ENCODE measurements at regions not wholly inside any gene's neighbourhood (a gene's known extent, or its start where the extent isn't known, plus 50 kb on each side); places are given as distances from the start of the nearest gene placed in this dataset.

DNA sequence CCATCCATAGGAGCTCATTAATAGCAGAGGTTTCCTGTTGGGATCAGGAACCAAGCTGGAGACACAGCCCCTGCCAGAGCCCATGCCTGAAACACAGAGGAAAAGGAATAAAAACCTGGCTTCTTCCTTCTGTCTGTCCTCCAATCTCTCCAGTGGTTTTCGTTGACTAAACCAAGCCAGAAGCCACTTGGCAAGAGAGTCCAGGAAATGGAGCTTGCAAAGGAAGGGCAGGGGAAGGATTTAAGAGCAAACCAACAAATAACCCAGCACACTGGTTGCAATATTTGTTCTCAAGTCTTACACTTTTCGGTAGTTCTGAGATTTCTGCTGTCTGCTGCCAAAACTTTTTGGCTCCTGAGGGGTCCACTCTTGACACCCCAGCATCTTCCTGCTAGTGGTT, 137.0 kb upstream of the BMP2 start:
- Mint-ChIP-seq H3K4me3 (ENCODE audit: unreplicated experiment) (no peak overlapping the region), H3K36me3 (ENCODE audit: insufficient read depth, unreplicated experiment) (no peaks in the 10 kb centered on the region), H3K27ac (ENCODE audit: low read depth, unreplicated experiment) (no peak overlapping the region), H3K9me3 (ENCODE audit: unreplicated experiment) (no peaks in the 10 kb centered on the region), H3K27me3 (ENCODE audit: insufficient read depth, unreplicated experiment) (no peaks in the 10 kb centered on the region), H3K4me1 (ENCODE audit: insufficient read depth, unreplicated experiment) (peaks cover 12% of the 10 kb centered on the region)
- ChIA-PET POLR2A (no interaction called here), CTCF (interaction anchor here (0.6 to 2.6 kb wide), 7 partner anchors 12 to 368 kb away, joined by 3 to 12 read pairs (median 3); no protein-coding TSS in a partner anchor)
- intact Hi-C loops (cut with micrococcal nuclease), result no loop called here
- BruUV-seq (replicated peaks), result no TSS peak
- TF ChIP-seq, protein P1, sequence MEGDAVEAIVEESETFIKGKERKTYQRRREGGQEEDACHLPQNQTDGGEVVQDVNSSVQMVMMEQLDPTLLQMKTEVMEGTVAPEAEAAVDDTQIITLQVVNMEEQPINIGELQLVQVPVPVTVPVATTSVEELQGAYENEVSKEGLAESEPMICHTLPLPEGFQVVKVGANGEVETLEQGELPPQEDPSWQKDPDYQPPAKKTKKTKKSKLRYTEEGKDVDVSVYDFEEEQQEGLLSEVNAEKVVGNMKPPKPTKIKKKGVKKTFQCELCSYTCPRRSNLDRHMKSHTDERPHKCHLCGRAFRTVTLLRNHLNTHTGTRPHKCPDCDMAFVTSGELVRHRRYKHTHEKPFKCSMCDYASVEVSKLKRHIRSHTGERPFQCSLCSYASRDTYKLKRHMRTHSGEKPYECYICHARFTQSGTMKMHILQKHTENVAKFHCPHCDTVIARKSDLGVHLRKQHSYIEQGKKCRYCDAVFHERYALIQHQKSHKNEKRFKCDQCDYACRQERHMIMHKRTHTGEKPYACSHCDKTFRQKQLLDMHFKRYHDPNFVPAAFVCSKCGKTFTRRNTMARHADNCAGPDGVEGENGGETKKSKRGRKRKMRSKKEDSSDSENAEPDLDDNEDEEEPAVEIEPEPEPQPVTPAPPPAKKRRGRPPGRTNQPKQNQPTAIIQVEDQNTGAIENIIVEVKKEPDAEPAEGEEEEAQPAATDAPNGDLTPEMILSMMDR (IDR thresholded peaks at IDR 0.05; ENCODE audit: unreplicated experiment), result no peak
- no peak for DNase-seq (ENCODE audit: unreplicated experiment)

DNA sequence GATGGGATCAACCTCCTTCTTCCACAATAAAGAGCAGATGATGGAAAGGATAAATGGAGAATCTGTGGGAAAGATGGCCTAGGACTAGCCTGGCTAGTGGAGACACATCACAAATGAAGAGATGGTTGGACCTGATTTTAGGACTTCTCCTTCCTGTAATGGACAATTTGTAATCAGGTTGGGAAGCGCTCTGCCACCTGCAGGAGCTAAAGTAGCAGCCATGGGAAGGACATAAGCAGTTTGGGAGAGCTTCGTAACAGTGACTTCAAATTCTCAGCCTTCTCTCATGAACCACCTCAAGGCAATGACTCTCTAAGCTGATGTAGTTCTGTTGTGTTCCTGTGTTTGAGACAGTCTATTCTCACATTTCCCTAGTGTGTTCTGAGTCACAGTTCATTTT, 137.9 kb upstream of the BMP2 start:
- TF ChIP-seq, protein P1 (IDR thresholded peaks at IDR 0.05; ENCODE audit: unreplicated experiment), result no peak
- POLR2A ChIA-PET, result interaction anchor here (0.7 to 0.8 kb wide), 2 partner anchors 15 to 364 kb away, joined by 3 to 4 read pairs; no protein-coding TSS in a partner anchor
- intact Hi-C loops (cut with micrococcal nuclease), result loop anchor here (2.0 kb wide), 1 partner anchor 365 kb away; no protein-coding TSS in a partner anchor
- Mint-ChIP-seq H3K27ac (ENCODE audit: low read depth, unreplicated experiment) (no peak overlapping the region), H3K4me3 (ENCODE audit: unreplicated experiment) (no peak overlapping the region), H3K36me3 (ENCODE audit: insufficient read depth, unreplicated experiment) (no peaks in the 10 kb centered on the region), H3K9me3 (ENCODE audit: unreplicated experiment) (no peaks in the 10 kb centered on the region), H3K4me1 (ENCODE audit: insufficient read depth, unreplicated experiment) (peaks cover 6% of the 10 kb centered on the region), H3K27me3 (ENCODE audit: insufficient read depth, unreplicated experiment) (no peaks in the 10 kb centered on the region)
- BruUV-seq (replicated peaks), result no TSS peak
- CTCF ChIA-PET, result interaction anchor here (0.6 to 6.0 kb wide), 10 partner anchors 11 to 189 kb away, joined by 3 to 32 read pairs (median 4); no protein-coding TSS in a partner anchor
- no peak for DNase-seq (ENCODE audit: unreplicated experiment)

DNA sequence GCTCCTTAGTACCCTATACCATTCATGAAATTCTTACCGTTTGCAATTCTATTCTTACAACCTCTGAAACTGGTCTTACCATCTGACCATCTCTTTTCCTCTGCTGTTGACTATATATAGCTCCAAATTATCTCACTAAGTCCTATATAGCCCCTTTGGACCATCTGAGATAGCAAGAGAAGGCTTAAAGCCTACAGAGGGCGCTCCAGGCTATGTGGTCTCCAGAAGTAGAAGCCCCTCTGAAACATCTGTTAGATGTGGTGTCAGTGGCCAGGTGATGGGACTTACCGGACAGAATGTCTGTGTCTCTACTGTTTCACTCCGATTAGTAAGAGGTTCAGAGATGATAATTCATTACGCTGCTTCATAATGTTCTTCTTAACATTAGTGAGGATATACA, 140.7 kb upstream of the BMP2 start:
- no TSS peak for BruUV-seq (replicated peaks)
- TF ChIP-seq, protein P1 (IDR thresholded peaks at IDR 0.05; ENCODE audit: unreplicated experiment), result no peak
- Mint-ChIP-seq H3K4me3 (ENCODE audit: unreplicated experiment) (no peak overlapping the region), H3K9me3 (ENCODE audit: unreplicated experiment) (no peaks in the 10 kb centered on the region), H3K27ac (ENCODE audit: low read depth, unreplicated experiment) (no peak overlapping the region), H3K27me3 (ENCODE audit: insufficient read depth, unreplicated experiment) (no peaks in the 10 kb centered on the region), H3K36me3 (ENCODE audit: insufficient read depth, unreplicated experiment) (no peaks in the 10 kb centered on the region), H3K4me1 (ENCODE audit: insufficient read depth, unreplicated experiment) (no peaks in the 10 kb centered on the region)
- DNase-seq (ENCODE audit: unreplicated experiment), result no peak
- CTCF ChIA-PET, result interaction anchor here (0.6 to 6.0 kb wide), 5 partner anchors 9 to 1464 kb away, joined by 3 to 32 read pairs (median 3); no protein-coding TSS in a partner anchor
- intact Hi-C loops (cut with micrococcal nuclease), result no loop called here
- POLR2A ChIA-PET, result no interaction called here

GRCh38 chr20:6623989-6624388, 143.5 kb upstream of the BMP2 start:
- BruUV-seq (replicated peaks), result no TSS peak
- TF ChIP-seq, protein P1 (IDR thresholded peaks at IDR 0.05; ENCODE audit: unreplicated experiment), result no peak
- intact Hi-C loops (cut with micrococcal nuclease), result no loop called here
- Mint-ChIP-seq H3K9me3 (ENCODE audit: unreplicated experiment) (no peaks in the 10 kb centered on the region), H3K4me3 (ENCODE audit: unreplicated experiment) (no peak overlapping the region), H3K27me3 (ENCODE audit: insufficient read depth, unreplicated experiment) (no peaks in the 10 kb centered on the region), H3K4me1 (ENCODE audit: insufficient read depth, unreplicated experiment) (no peaks in the 10 kb centered on the region), H3K27ac (ENCODE audit: low read depth, unreplicated experiment) (no peak overlapping the region), H3K36me3 (ENCODE audit: insufficient read depth, unreplicated experiment) (no peaks in the 10 kb centered on the region)
- no peak for DNase-seq (ENCODE audit: unreplicated experiment)
- CTCF ChIA-PET, result interaction anchor here (1.2 to 6.0 kb wide), 3 partner anchors 9 to 41 kb away, joined by 4 to 32 read pairs (median 8); no protein-coding TSS in a partner anchor
- POLR2A ChIA-PET, result interaction anchor here (0.5 to 1.5 kb wide), 2 partner anchors 24 to 35 kb away, joined by 3 to 4 read pairs; no protein-coding TSS in a partner anchor
